ENCODE measurements at regions not wholly inside any gene's neighbourhood (a gene's known extent, or its start where the extent isn't known, plus 50 kb on each side); places are given as distances from the start of the nearest gene placed in this dataset.

DNA sequence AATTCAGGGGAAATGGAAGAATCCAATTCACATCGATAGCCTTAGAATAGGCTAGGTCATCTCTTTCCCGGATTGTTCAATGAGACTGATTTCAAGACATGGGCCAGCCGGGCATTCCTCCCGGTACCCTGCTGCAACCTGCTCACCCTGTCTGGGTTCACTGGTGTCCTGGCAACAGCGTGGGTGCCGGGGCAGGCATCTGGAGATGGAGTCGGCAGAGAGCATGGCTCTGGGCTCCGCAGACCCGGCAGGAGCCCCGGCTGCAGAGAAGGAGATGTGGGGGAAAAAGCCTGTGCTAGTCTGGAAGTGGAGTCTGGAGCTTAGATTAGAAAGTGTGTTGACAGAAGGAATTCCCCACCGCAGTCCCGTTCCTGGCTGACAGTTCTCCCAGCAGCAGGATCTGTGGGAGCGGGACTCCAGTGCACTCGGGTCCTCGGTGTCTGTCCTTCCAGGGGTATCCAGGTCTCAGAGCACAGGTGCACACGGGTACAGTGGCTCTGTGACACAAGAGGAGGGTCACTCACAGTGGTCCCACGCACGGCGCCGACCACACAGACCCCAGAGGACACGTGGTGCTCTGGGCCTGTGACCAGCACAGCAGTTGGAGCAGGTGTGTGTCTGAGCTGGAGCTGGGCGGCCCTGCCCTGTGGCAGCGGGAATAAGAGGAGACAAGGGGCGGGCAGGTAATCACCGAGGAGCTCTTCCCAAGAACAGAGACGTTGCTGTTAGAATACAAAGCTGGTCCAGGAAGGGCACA lies 65.7 kb upstream of the PITRM1 start:
- no peaks in the 10 kb centered on the region for H3K9me3 ChIP-seq (ENCODE audit: control insufficient read depth, insufficient read depth, low read length)
- no peak overlapping the region for H3K27ac ChIP-seq (ENCODE audit: low read depth, low read length)
- H3K9me2 ChIP-seq (replicated peaks; ENCODE audit: control insufficient read depth, low read length), result no peaks in the 10 kb centered on the region
- H3K36me3 ChIP-seq (ENCODE audit: control insufficient read depth, low read length), result no peaks in the 10 kb centered on the region
- no peaks in the 10 kb centered on the region for H3K27me3 ChIP-seq (ENCODE audit: control insufficient read depth, low read length)
- H4K20me1 ChIP-seq (ENCODE audit: control insufficient read depth, insufficient read depth, low read depth, low read length), result no peaks in the 10 kb centered on the region
- no peaks in the 10 kb centered on the region for H3K4me1 ChIP-seq (ENCODE audit: control insufficient read depth, low read length)
- H3K79me2 ChIP-seq (ENCODE audit: control insufficient read depth, low read length), result no peaks in the 10 kb centered on the region
- no peaks in the 10 kb centered on the region for H3F3A ChIP-seq (ENCODE audit: control insufficient read depth, insufficient read depth)
- no peak overlapping the region for H3K4me3 ChIP-seq (ENCODE audit: low read length)
- TF ChIP-seq, protein P1, sequence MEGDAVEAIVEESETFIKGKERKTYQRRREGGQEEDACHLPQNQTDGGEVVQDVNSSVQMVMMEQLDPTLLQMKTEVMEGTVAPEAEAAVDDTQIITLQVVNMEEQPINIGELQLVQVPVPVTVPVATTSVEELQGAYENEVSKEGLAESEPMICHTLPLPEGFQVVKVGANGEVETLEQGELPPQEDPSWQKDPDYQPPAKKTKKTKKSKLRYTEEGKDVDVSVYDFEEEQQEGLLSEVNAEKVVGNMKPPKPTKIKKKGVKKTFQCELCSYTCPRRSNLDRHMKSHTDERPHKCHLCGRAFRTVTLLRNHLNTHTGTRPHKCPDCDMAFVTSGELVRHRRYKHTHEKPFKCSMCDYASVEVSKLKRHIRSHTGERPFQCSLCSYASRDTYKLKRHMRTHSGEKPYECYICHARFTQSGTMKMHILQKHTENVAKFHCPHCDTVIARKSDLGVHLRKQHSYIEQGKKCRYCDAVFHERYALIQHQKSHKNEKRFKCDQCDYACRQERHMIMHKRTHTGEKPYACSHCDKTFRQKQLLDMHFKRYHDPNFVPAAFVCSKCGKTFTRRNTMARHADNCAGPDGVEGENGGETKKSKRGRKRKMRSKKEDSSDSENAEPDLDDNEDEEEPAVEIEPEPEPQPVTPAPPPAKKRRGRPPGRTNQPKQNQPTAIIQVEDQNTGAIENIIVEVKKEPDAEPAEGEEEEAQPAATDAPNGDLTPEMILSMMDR (IDR thresholded peaks at IDR 0.05; ENCODE audit: low read depth, low read length, poor library complexity, severe bottlenecking), result no peak
- TF ChIP-seq EZH2phosphoT487 (IDR thresholded peaks at IDR 0.05; ENCODE audit: borderline replicate concordance, low read length), result no peak
- no peak overlapping the region for H3K4me2 ChIP-seq (ENCODE audit: low read length)

DNA sequence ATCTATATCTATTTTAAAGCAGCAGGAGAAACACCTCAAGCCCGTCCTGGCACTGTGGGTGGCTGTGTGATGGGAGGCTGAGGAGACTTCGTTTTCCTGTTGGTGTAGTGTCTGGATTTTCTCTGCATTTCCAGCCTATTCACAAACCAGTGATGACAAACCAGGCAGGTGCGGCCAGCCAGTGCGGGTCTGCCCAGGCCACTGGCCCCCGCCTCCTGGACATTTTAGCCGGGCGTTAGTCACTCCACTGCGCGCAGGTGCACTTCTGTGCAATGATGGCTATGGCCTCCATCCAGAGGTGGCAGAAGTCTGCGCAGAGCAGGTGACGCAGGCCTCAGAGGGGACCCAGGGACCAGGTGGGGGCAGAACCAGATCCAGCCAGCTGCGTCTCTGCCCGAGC lies 64.9 kb upstream of the PITRM1 start:
- no peaks in the 10 kb centered on the region for H3K9me2 ChIP-seq (replicated peaks; ENCODE audit: control insufficient read depth, low read length)

DNA sequence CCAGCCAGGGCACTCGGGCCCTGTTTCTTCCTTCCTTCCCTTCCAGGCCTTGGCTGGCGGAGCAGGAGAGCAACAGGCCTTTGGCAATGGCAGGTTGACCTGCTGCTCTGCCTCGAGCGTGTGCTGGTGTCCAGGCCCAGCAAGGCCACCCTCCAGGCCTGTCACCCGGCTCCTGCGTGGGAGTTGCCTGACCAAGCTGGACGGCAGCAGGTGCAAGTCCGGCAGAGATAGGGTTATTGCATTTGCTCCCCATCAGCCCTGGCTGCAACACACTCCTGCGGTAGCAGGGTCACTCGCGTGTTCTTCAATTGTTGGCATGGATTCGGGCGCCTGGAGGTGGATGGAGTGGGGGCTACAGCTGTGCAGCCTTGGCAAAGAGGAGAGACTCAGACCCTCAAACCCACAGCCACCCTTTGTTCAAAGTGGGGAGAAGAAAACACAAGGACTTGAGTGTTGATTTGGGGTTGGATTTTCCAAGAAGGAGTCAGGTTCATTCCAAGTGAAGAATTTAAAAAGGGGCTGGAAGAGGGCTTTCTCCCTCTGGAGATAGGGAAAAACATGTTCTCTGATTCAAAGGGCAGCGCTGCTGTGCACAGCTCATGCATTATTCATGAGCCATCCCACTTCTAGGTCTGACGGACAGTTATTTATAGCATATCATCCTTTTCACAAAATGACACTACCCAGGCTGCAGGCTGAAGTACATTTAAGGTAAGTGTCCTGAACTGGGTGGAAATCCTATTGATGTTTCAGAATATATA lies 64.2 kb upstream of the PITRM1 start:
- TF ChIP-seq, protein P1 (IDR thresholded peaks at IDR 0.05; ENCODE audit: low read depth, low read length, poor library complexity, severe bottlenecking), result no peak
- TF ChIP-seq EZH2phosphoT487 (IDR thresholded peaks at IDR 0.05; ENCODE audit: borderline replicate concordance, low read length), result no peak
- no peaks in the 10 kb centered on the region for H3K27me3 ChIP-seq (ENCODE audit: control insufficient read depth, low read length)
- no peaks in the 10 kb centered on the region for H3K9me2 ChIP-seq (replicated peaks; ENCODE audit: control insufficient read depth, low read length)

More for the DNA sequence above, 64.9 kb upstream of the PITRM1 start:
- H3K4me2 ChIP-seq (ENCODE audit: low read length), result no peak overlapping the region
- H3K27me3 ChIP-seq (ENCODE audit: control insufficient read depth, low read length), result no peaks in the 10 kb centered on the region
- H3K27ac ChIP-seq (ENCODE audit: low read depth, low read length), result no peak overlapping the region
- no peaks in the 10 kb centered on the region for H3F3A ChIP-seq (ENCODE audit: control insufficient read depth, insufficient read depth)
- TF ChIP-seq EZH2phosphoT487 (IDR thresholded peaks at IDR 0.05; ENCODE audit: borderline replicate concordance, low read length), result no peak
- TF ChIP-seq, protein P1 (IDR thresholded peaks at IDR 0.05; ENCODE audit: low read depth, low read length, poor library complexity, severe bottlenecking), result no peak
- H3K4me3 ChIP-seq (ENCODE audit: low read length), result no peak overlapping the region
- H3K36me3 ChIP-seq (ENCODE audit: control insufficient read depth, low read length), result no peaks in the 10 kb centered on the region
- no peaks in the 10 kb centered on the region for H3K4me1 ChIP-seq (ENCODE audit: control insufficient read depth, low read length)
- H4K20me1 ChIP-seq (ENCODE audit: control insufficient read depth, insufficient read depth, low read depth, low read length), result no peaks in the 10 kb centered on the region
- no peaks in the 10 kb centered on the region for H3K79me2 ChIP-seq (ENCODE audit: control insufficient read depth, low read length)
- H3K9me3 ChIP-seq (ENCODE audit: control insufficient read depth, insufficient read depth, low read length), result no peaks in the 10 kb centered on the region

More for the DNA sequence above, 64.2 kb upstream of the PITRM1 start:
- Histone ChIP-seq H3F3A (ENCODE audit: control insufficient read depth, insufficient read depth) (no peaks in the 10 kb centered on the region), H3K79me2 (ENCODE audit: control insufficient read depth, low read length) (no peaks in the 10 kb centered on the region), H3K27ac (ENCODE audit: low read depth, low read length) (no peak overlapping the region), H3K4me3 (ENCODE audit: low read length) (no peak overlapping the region), H3K36me3 (ENCODE audit: control insufficient read depth, low read length) (no peaks in the 10 kb centered on the region), H3K4me1 (ENCODE audit: control insufficient read depth, low read length) (no peaks in the 10 kb centered on the region), H3K9me3 (ENCODE audit: control insufficient read depth, insufficient read depth, low read length) (no peaks in the 10 kb centered on the region), H4K20me1 (ENCODE audit: control insufficient read depth, insufficient read depth, low read depth, low read length) (no peaks in the 10 kb centered on the region), H3K4me2 (ENCODE audit: low read length) (no peak overlapping the region)
